Esophagus mucosa (tissue), 1 donor: ENCODE measurements at regions not wholly inside any gene's neighbourhood (a gene's known extent, or its start where the extent isn't known, plus 50 kb on each side); places are given as distances from the start of the nearest gene placed in this dataset.

ENCODE experiments used
- ATAC-seq: fragments of 200-7000 bp; cut with Tn5 transposase; one replicate; pipeline ENCODE4 v1.9.1; 2020
- donor health status: DM: yes; HTN: yes; CAD: no.

GRCh38 chr20:58109126-58109880, 119.2 kb downstream of the ANKRD60 start:
- no peak for ATAC-seq

- ATAC-seq: no peak
These were observed 120.9 kb downstream of the ANKRD60 start for GRCh38 chr20:58107533-58107932.

GRCh38 chr20:58106143-58106750, 122.2 kb downstream of the ANKRD60 start:
- ATAC-seq: no peak

GRCh38 chr20:58103961-58104360, 124.5 kb downstream of the ANKRD60 start:
- ATAC-seq: no peak

- ATAC-seq: no peak
These were observed 124.9 kb downstream of the ANKRD60 start for GRCh38 chr20:58103517-58103904.

GRCh38 chr20:58102744-58103516, 125.5 kb downstream of the ANKRD60 start:
- no peak for ATAC-seq

GRCh38 chr20:58102261-58102660, 126.2 kb downstream of the ANKRD60 start:
- no peak for ATAC-seq

GRCh38 chr20:58100731-58101356, 127.6 kb downstream of the ANKRD60 start:
- ATAC-seq: no peak

- no peak for ATAC-seq
These were observed 128.3 kb downstream of the ANKRD60 start for GRCh38 chr20:58099956-58100730.

GRCh38 chr20:58099291-58099935, 129.0 kb downstream of the ANKRD60 start:
- no peak for ATAC-seq

- no peak for ATAC-seq
These were observed 129.9 kb downstream of the ANKRD60 start for GRCh38 chr20:58098571-58098970.

- no peak for ATAC-seq
These were observed 130.5 kb downstream of the ANKRD60 start for GRCh38 chr20:58097943-58098342.

GRCh38 chr20:58097429-58097828, 131.0 kb downstream of the ANKRD60 start:
- no peak for ATAC-seq

- no peak for ATAC-seq
These were observed 131.5 kb downstream of the ANKRD60 start for GRCh38 chr20:58096880-58097423.

GRCh38 chr20:58094698-58095097, 133.8 kb downstream of the ANKRD60 start:
- no peak for ATAC-seq

- no peak for ATAC-seq
These were observed 134.3 kb downstream of the ANKRD60 start for GRCh38 chr20:58094160-58094559.

- no peak for ATAC-seq
These were observed 135.6 kb downstream of the ANKRD60 start for GRCh38 chr20:58092871-58093270.

GRCh38 chr20:58092353-58092752, 136.1 kb downstream of the ANKRD60 start:
- no peak for ATAC-seq

- no peak for ATAC-seq
These were observed 136.6 kb downstream of the ANKRD60 start for GRCh38 chr20:58091810-58092209.

- ATAC-seq: no peak
These were observed 138.3 kb downstream of the ANKRD60 start for GRCh38 chr20:58090161-58090560.

- no peak for ATAC-seq
These were observed 139.8 kb downstream of the ANKRD60 start for GRCh38 chr20:58088625-58089024.

- no peak for ATAC-seq
These were observed 140.3 kb downstream of the ANKRD60 start for GRCh38 chr20:58088105-58088504.
